NCI-H1417 treated with DMSO at 0.1 percent for 48 hours (cell line): ENCODE measurements at regions not wholly inside any gene's neighbourhood (a gene's known extent, or its start where the extent isn't known, plus 50 kb on each side); places are given as distances from the start of the nearest gene placed in this dataset.

ENCODE experiments used
- DNase-seq: peaks from one replicate; lab custom pipeline; 2025; lab: John Stamatoyannopoulos, UW

DNA sequence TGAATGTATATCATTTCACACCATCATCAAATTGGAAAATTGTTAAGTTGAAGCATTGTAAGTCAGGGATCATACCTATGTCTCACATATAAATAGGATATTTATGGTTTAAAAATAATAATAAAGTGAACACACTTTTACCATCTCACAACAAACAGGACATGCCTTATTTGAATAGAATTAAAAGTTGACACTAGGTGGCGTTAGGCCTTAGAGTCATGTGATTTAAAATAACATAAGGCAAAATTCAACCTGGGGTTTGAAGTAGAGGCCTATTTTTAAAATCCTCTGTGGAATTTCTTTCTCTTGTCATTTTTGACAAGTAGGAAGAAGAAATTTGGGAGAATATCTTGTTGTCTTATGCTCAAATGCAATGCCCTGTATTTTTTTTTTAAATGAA lies 184.7 kb upstream of the PCDH15 start:
- DNase-seq, result no peak

DNA sequence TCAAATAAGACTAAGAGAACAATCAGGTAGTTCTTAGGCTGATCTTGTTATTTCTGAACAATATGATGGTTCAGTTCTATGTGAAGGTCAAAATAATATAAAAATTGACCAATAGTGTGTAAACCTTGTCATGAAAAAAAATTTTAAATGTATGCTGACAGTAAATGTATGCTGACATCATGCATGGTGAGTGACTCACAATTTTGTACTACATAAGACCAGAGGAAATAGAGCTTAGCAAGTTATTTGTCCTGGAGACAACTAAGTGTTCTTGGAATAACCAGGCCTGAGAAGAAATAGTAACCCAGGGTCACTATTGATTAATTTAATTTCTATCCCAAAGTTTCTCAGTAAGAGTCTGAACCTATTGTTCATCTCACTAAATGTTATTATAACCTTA lies 182.2 kb upstream of the PCDH15 start:
- DNase-seq, result no peak

GRCh38 chr10:54962134-54962900 lies 161.3 kb upstream of the PCDH15 start:
- no peak for DNase-seq

DNA sequence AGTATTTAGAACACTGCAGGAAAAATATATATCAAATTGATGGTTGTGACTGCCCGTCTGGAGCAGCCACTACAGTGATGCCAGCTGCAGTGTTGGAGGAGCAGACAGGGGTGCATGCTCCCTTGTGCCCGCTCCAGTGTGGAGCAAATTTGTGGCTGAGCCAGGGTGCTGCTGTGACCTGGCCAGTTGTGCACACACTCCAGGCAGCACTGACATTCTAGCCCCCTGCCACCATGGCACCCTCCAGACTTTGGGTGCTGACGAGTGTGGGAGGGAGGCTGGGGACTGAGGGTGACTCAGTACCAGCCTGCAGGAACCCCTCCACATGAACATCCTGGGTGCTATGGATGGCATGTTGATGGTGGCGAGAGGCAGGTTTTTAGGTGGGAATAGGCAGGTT lies 160.0 kb upstream of the PCDH15 start:
- DNase-seq, result no peak

GRCh38 chr10:54958844-54959243 lies 157.8 kb upstream of the PCDH15 start:
- DNase-seq, result no peak

- DNase-seq, result no peak
Measured at GRCh38 chr10:54947605-54948004, 146.6 kb upstream of the PCDH15 start.

DNA sequence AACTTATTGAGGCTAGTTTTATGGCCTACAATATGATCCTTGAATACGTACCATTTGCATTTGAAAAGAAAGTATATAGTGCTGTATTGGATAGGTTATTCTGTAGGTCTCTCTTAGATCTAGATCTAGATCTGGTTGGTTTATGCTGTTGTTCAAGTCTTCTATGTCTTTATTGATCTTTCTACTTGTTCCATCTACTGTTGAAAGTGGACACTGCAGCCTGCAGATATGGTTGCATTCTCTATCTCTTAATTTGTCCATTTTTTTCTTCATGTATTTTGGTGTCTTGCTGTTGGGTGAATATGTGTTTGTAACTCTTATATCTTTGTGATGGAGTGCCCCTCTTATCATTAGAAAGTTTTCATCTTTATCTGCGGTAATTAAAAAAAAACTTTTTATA lies 139.4 kb upstream of the PCDH15 start:
- no peak for DNase-seq

DNA sequence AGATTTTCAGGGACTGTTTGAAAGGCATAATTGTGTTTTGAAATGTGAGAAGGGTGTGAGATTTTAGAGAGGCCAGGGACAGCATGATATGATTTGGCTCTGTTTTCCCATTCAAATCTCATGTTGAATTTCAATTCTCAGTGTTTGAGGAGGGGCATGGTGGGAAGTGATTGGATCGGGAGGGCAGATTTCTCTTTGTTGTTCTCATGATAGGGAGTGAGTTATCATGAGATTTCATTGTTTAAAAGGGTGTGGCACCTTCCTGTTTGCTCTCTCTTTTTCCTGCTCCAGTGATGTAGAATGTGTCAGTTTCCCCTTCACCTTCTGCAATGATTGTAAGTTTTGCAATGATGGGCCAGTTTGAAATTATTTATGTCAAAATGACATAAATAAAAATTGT lies 113.0 kb upstream of the PCDH15 start:
- DNase-seq, result no peak

GRCh38 chr10:54909165-54909564 lies 108.1 kb upstream of the PCDH15 start:
- DNase-seq, result no peak

GRCh38 chr10:54908019-54908418 lies 107.0 kb upstream of the PCDH15 start:
- no peak for DNase-seq

DNA sequence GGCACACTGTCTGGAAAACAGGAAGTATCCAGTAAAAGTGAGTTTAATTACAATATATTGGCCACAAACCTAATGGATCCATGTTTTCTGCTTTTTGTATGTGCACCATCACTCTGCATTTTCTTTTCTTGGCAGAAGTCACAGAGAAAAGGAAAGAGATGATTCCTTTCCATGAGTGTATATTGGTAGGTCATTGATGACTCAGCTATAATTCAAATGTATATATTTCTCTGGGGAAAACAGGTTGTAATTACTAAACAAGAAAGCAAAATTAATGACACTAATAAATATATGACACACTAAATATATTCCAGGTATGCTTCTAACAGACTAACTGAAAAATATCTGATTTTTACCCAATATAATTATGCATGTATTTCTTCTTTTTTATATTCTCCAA lies 105.9 kb upstream of the PCDH15 start:
- no peak for DNase-seq

GRCh38 chr10:54905578-54906192 lies 104.7 kb upstream of the PCDH15 start:
- no peak for DNase-seq

DNA sequence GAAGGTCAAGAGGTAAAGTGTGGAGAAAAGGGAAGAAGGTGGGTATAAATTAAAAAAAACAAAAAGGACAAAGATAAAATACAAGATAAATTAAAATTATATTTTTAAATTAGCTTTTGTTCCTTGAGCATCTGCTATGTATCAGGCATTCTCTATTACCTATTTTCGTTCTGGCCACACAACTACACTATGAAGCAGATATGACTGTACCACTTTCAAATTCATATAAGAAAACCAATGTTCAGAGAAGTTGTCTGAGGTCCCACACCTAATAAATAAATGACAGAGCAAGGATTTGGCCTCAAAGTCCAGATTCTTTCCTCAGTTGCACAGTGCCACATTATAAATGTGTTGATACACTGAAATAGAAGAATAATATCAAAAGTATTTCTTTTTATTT lies 103.8 kb upstream of the PCDH15 start:
- DNase-seq, result no peak

DNA sequence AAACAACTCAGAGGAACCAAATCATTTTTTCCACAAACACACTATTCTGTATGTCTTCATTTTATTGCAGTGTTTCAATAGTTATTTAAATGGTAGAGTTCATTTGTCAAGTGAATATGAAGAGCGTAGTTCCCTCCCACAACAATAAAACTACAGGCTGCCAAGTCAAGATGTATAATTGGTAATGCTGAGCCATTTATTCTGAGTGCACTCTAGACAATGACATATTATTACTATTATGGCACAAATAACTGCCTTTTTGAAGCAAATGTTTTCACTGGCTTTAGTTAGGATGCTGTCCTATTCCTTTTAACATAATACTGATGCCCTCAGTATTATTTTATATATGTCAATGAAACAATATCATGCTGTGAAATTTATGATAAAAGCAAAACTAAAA lies 102.7 kb upstream of the PCDH15 start:
- DNase-seq, result peak; percentile 22

GRCh38 chr10:54900584-54900983 lies 99.6 kb upstream of the PCDH15 start:
- no peak for DNase-seq

DNA sequence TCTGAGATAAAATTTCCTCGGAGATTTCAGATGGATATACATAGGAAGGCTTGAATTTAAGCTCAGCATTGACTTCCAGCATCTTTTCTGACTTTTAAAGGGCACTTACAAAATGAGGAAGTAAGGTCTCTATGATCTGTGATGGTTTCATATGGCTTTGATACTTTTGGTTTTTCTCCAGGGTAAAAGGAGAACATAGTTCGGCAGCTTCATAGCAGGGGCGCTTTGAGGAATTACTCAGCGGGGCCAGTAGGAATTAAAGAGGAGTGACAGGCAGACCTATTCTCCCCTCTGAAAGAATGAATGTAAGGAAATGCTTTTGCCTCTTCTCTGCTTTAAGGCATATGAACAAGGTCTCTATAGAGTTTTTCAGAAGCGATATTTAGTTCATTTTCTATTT lies 80.0 kb upstream of the PCDH15 start:
- no peak for DNase-seq

DNA sequence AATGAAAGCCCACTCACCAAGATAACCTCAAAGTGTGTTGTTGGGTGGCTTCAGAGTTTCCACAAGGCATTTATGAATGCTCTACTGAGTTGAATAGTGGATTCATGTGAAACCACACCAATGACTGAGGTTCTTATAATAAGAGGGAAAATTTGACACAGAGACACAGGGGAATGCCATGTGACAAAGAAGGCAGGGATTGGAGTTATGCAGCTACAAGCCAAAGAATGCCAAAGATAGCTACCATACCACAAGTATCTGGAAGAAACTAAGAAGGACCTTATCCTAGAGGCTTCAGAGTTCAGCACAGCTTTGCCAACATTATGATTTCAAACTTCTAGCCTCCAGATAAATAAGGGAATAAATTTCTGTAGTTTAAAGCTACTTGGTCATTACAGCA lies 68.0 kb upstream of the PCDH15 start:
- DNase-seq, result no peak

GRCh38 chr10:54866666-54867065 lies 65.6 kb upstream of the PCDH15 start:
- no peak for DNase-seq

- DNase-seq, result no peak
Measured at GRCh38 chr10:54854843-54855242, 53.8 kb upstream of the PCDH15 start.

DNA sequence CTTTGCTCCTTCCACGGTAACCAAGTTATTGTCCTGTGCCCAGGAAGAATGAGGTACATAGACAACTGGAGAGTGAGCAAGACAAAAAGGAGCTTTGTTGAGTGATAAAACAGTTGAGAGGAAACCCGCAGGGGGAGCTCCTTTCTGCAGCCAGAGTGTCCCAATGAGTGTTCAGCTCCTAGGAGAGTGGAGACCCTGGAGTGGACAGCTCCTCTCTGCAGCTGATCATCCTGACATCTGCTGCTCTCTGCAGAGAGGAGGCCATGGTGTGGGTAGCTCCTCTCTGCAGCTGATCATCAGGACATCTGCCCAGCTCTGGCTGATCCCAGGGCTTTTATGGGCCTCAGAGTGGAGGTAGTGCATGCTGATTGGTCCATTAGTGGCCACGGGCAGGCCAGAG lies 53.4 kb upstream of the PCDH15 start:
- DNase-seq, result no peak

DNA sequence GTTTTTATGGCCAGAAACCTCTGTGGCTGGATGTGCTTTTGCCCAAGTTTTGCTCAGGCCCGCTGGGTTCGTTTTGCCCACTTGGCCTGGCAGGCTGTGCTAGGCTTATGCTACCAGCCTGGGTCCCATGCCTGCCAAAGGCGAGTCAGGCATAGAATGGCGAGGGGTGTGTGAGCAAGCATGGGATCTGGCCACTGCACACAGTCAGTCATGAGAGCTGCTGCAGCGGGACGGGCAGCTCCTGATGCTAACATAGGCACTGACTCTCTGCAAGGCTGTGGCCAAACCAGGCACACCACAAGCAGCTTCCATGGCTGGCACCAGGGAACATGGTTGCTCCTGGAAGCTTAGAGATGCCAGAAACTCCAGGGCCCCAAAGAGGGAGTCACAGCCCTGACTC lies 52.9 kb upstream of the PCDH15 start:
- DNase-seq, result no peak
